SH-SY5Y (cell line): ENCODE measurements at regions not wholly inside any gene's neighbourhood (a gene's known extent, or its start where the extent isn't known, plus 50 kb on each side); places are given as distances from the start of the nearest gene placed in this dataset.

ENCODE experiments used
- GATA2 ChIP-seq: IDR thresholded peaks from 2 replicates; pipeline ENCODE4 v1.6.1; 2011; ENCODE audit warnings: mild to moderate bottlenecking, low read depth, low read length
- GATA3 ChIP-seq: IDR thresholded peaks from 2 replicates; pipeline ENCODE4 v1.6.1; 2011; ENCODE audit warnings: low read depth, mild to moderate bottlenecking, low read length, moderate library complexity

- TF ChIP-seq GATA2 (no peak), GATA3 (no peak)
Observed at GRCh38 chr10:64060389-64060788, 539.2 kb downstream of the REEP3 start.
